ENCODE measurements at regions not wholly inside any gene's neighbourhood (a gene's known extent, or its start where the extent isn't known, plus 50 kb on each side); places are given as distances from the start of the nearest gene placed in this dataset.

DNA sequence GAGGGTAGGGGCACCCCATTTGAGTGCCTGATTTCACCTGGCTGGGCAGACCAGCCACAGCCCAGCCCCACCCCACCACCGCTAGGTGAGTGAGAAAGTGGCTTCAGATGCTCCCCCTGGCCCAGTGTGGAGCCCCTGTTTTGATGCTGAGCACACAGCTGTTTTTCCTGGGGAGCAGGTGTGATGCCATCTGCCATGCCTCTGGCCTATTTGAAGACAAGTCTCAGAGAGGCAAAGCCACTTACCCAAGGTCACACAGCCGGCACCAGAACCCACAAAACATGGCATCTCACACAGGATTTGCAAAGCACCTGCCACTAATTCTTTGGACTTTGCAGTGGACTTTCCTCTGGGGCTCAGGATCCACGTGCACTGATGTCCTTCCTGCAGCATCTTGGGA, 131.3 kb downstream of the INHBB start:
- no peak overlapping the region for H3K14ac ChIP-seq (ENCODE audit: insufficient read depth, low read length)
- no peak overlapping the region for H3K18ac ChIP-seq (ENCODE audit: insufficient read length, low read depth, low read length)
- H2AK5ac ChIP-seq (ENCODE audit: insufficient read length, low read length), result no peak overlapping the region
- no peak overlapping the region for H2BK20ac ChIP-seq (ENCODE audit: low read depth, low read length, poor library complexity, severe bottlenecking)
- no peak overlapping the region for H2BK120ac ChIP-seq (ENCODE audit: low read depth, low read length, poor library complexity, severe bottlenecking)
- TF ChIP-seq, protein P1, sequence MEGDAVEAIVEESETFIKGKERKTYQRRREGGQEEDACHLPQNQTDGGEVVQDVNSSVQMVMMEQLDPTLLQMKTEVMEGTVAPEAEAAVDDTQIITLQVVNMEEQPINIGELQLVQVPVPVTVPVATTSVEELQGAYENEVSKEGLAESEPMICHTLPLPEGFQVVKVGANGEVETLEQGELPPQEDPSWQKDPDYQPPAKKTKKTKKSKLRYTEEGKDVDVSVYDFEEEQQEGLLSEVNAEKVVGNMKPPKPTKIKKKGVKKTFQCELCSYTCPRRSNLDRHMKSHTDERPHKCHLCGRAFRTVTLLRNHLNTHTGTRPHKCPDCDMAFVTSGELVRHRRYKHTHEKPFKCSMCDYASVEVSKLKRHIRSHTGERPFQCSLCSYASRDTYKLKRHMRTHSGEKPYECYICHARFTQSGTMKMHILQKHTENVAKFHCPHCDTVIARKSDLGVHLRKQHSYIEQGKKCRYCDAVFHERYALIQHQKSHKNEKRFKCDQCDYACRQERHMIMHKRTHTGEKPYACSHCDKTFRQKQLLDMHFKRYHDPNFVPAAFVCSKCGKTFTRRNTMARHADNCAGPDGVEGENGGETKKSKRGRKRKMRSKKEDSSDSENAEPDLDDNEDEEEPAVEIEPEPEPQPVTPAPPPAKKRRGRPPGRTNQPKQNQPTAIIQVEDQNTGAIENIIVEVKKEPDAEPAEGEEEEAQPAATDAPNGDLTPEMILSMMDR (conservative IDR thresholded peaks at IDR 0.05), result no peak
- no peak overlapping the region for H4K8ac ChIP-seq (replicated peaks; ENCODE audit: insufficient read length, low read depth, low read length)
- H2AFZ ChIP-seq (ENCODE audit: low read length), result no peak overlapping the region
- H3K23me2 ChIP-seq (ENCODE audit: insufficient read length, low read depth, low read length, poor library complexity, severe bottlenecking), result no peaks in the 10 kb centered on the region
- no peak overlapping the region for H4K91ac ChIP-seq (ENCODE audit: insufficient read length, low read depth, low read length)
- peak overlapping the region in 1 of 3 experiments; percentile 41; a peak in 1 of 7 replicates for H3K27ac Mint-ChIP-seq
- H3K56ac ChIP-seq (ENCODE audit: insufficient read length, low read depth, low read length), result no peak overlapping the region
- H3K9me3 ChIP-seq (ENCODE audit: control insufficient read depth, low read depth, low read length), result no peaks in the 10 kb centered on the region
- no peaks in the 10 kb centered on the region for H3K4me1 Mint-ChIP-seq
- peaks cover 100% of the 10 kb centered on the region for H3K27me3 Mint-ChIP-seq (ENCODE audit: low read depth)
- H2BK12ac ChIP-seq (ENCODE audit: insufficient read length, low read depth, low read length), result no peak overlapping the region
- H3T11ph ChIP-seq (ENCODE audit: low read length), result no peak overlapping the region
- H2BK15ac ChIP-seq (ENCODE audit: low read depth, low read length), result no peak overlapping the region
- DNase-seq, result no peak
- no peak overlapping the region for H3K9ac ChIP-seq (ENCODE audit: extremely low read depth, insufficient read length, low read length)
- peaks cover 0 to 3% of the 10 kb centered on the region in 2 experiments; a peak in 3 of 5 replicates for H3K9me3 Mint-ChIP-seq
- H3K4me2 ChIP-seq (ENCODE audit: insufficient read depth, insufficient read length, low read length), result no peak overlapping the region
- H3K27me3 ChIP-seq (ENCODE audit: insufficient read depth, low read length), result peaks cover 4% of the 10 kb centered on the region; the same call in 1 of the 2 replicates
- no peak overlapping the region for H4K5ac ChIP-seq (ENCODE audit: insufficient read length, low read depth, low read length)
- H3K79me2 ChIP-seq (ENCODE audit: insufficient read depth, low read length), result no peaks in the 10 kb centered on the region
- H3K4me1 ChIP-seq (ENCODE audit: insufficient read depth, low read length), result no peaks in the 10 kb centered on the region
- no peak overlapping the region for H3K4ac ChIP-seq (ENCODE audit: low read depth, low read length)
- no peak overlapping the region for H3K23ac ChIP-seq (ENCODE audit: insufficient read length, low read depth, low read length)
- no peaks in the 10 kb centered on the region for H3K79me1 ChIP-seq (ENCODE audit: insufficient read depth, low read depth, low read length, poor library complexity, severe bottlenecking)
- H3K27ac ChIP-seq (ENCODE audit: insufficient read length, low read depth, low read length), result no peak overlapping the region
- H4K20me1 ChIP-seq (ENCODE audit: control insufficient read depth, insufficient read depth, insufficient read length), result no peaks in the 10 kb centered on the region
- H3K36me3 Mint-ChIP-seq (ENCODE audit: insufficient read depth in 1 of 3, low read depth in 3 of 3), result no peaks in the 10 kb centered on the region; a peak in 1 of 7 replicates
- H3K4me3 Mint-ChIP-seq, result no peak overlapping the region
- WGBS (ENCODE audit: extremely low coverage, insufficient read length, low lambda C conversion rate), result no CpG with 5 or more reads among the region's 3 CpGs
- H2BK5ac ChIP-seq (ENCODE audit: insufficient read length, low read length), result no peak overlapping the region

Data from H9 (cell line).